CD4-positive, alpha-beta memory T cell (primary cell): ENCODE measurements at regions not wholly inside any gene's neighbourhood (a gene's known extent, or its start where the extent isn't known, plus 50 kb on each side); places are given as distances from the start of the nearest gene placed in this dataset.

Experiments
- CTCF ChIA-PET: fragments of 350-600 bp; sonication (Branson Sonifier 250); formaldehyde crosslinking; loops from one replicate; lab custom pipeline; 2021; ENCODE audit warnings: inconsistent platforms; ENCODE audit not compliant: partially characterized antibody; lab: Charles Lee
- POLR2A ChIA-PET: fragments of 350-600 bp; sonication (Branson Sonifier 250); formaldehyde crosslinking; loops from one replicate; lab custom pipeline; 2021; ENCODE audit not compliant: partially characterized antibody; lab: Charles Lee
- DNase-seq, 5 donors: peaks; one replicate each; pipeline versions ENCODE4 v3.0.0 to v3.0.0-alpha.2; 2020 to 2022; ENCODE audit warnings: mixed read lengths in 1 of 5
- H3K27ac ChIP-seq: one replicate; pipeline ENCODE4 v1.7.0; 2013; ENCODE audit warnings: low read depth, low read length
- H3K27me3 ChIP-seq: 2 replicates; pipeline ENCODE4 v1.7.0; 2013; ENCODE audit warnings: mild to moderate bottlenecking, low read length, moderate library complexity; ENCODE audit not compliant: insufficient read depth
- H3K36me3 ChIP-seq: 2 replicates; pipeline ENCODE4 v1.7.0; 2013; ENCODE audit warnings: mild to moderate bottlenecking, low read length, moderate library complexity; ENCODE audit not compliant: insufficient read depth
- H3K4me1 ChIP-seq: 2 replicates; pipeline ENCODE4 v1.7.0; 2013; ENCODE audit warnings: mild to moderate bottlenecking, low read length, moderate library complexity; ENCODE audit not compliant: insufficient read depth
- H3K4me3 ChIP-seq, 2 donors: one replicate each; pipeline ENCODE4 v1.7.0; 2013; ENCODE audit warnings: low read length in 2 of 2, mild to moderate bottlenecking in 1 of 2
- H3K9me3 ChIP-seq, 2 donors: one replicate each; pipeline ENCODE4 v1.7.0; 2013; ENCODE audit warnings: low read length in 2 of 2, control low read depth in 1 of 2; ENCODE audit not compliant: control insufficient read depth in 1 of 2
- H3K27ac Mint-ChIP-seq, 7 donors: one replicate each; pipeline ENCODE4 v1.8.0; 2020 to 2021; ENCODE audit warnings: mixed read lengths in 7 of 7, mild to moderate bottlenecking in 6 of 7, inconsistent platforms in 3 of 7, moderate library complexity in 3 of 7
- H3K27me3 Mint-ChIP-seq, 2 donors: one replicate each; pipeline ENCODE4 v1.8.0; 2020 to 2021; ENCODE audit warnings: mixed read lengths in 2 of 2
- H3K36me3 Mint-ChIP-seq, 2 donors: one replicate each; pipeline ENCODE4 v1.8.0; 2020 to 2021; ENCODE audit warnings: mixed read lengths in 2 of 2, inconsistent platforms in 1 of 2, mild to moderate bottlenecking in 1 of 2
- H3K4me1 Mint-ChIP-seq, 4 donors: one replicate each; pipeline ENCODE4 v1.8.0; 2020 to 2021; ENCODE audit warnings: mixed read lengths in 4 of 4, mild to moderate bottlenecking in 1 of 4
- H3K4me3 Mint-ChIP-seq, 8 donors: one replicate each; pipeline ENCODE4 v1.8.0; 2020 to 2021; ENCODE audit warnings: mixed read lengths in 8 of 8, mild to moderate bottlenecking in 7 of 8, moderate library complexity in 6 of 8, inconsistent platforms in 3 of 8
- H3K9me3 Mint-ChIP-seq, 8 donors: one replicate each; pipeline ENCODE4 v1.8.0; 2020 to 2021; ENCODE audit warnings: mixed read lengths in 8 of 8, mild to moderate bottlenecking in 5 of 8, inconsistent platforms in 3 of 8, moderate library complexity in 1 of 8
- intact Hi-C: fragments of 100-400 bp; cut with micrococcal nuclease; formaldehyde crosslinking; loops from one replicate; pipeline ENCODE4 v1.15.1; 2023

GRCh38 chr6:51350308-51350904, 531.7 kb downstream of the TFAP2B start:
- Mint-ChIP-seq H3K4me3 (no peak overlapping the region), H3K4me1 (no peaks in the 10 kb centered on the region), H3K36me3 (no peaks in the 10 kb centered on the region), H3K27me3 (no peaks in the 10 kb centered on the region), H3K9me3 (peaks cover 0 to 13% (median 5%) of the 10 kb centered on the region in 8 donors), H3K27ac (no peak overlapping the region)
- ChIA-PET CTCF (no interaction called here), POLR2A (no interaction called here)
- no peaks in the 10 kb centered on the region for H3K36me3 ChIP-seq
- intact Hi-C loops = no loop called here
- H3K27ac ChIP-seq = no peak overlapping the region
- no peak overlapping the region for H3K4me3 ChIP-seq
- H3K9me3 ChIP-seq = peaks cover 0 to 5% of the 10 kb centered on the region in 2 donors
- no peak for DNase-seq
- no peaks in the 10 kb centered on the region for H3K27me3 ChIP-seq
- H3K4me1 ChIP-seq = no peaks in the 10 kb centered on the region

DNA sequence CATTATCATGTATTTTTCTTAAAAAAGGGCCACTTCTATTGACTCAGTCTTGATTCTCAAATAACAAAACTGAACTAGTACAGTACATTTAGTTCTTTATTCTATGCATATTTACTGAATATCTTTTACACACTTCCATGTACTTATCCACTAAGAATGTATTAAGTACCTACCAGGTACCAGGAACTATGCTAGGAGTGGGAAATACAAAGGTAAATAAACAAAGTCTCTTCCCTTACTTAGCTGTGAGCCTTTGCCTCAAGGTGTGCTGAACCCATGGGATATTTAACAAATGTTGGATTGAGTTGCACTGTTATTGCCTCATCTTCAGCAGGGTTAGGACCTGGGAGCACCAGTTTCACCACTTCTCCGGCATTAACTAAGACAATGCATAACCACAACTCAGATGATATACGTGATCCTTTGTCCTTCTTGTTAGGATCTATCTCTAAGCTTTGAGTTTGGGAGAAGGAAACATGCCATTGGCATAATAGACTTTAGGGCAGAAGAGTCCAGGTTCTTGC, 533.9 kb downstream of the TFAP2B start:
- no peaks in the 10 kb centered on the region for H3K36me3 Mint-ChIP-seq
- no peak overlapping the region for H3K4me3 Mint-ChIP-seq
- no peak overlapping the region for H3K4me3 ChIP-seq
- POLR2A ChIA-PET = no interaction called here
- H3K9me3 Mint-ChIP-seq = peaks cover 0 to 10% (median 5%) of the 10 kb centered on the region in 8 donors
- H3K27me3 ChIP-seq = no peaks in the 10 kb centered on the region
- no peak overlapping the region for H3K27ac ChIP-seq
- H3K27ac Mint-ChIP-seq = no peak overlapping the region
- no peaks in the 10 kb centered on the region for H3K4me1 ChIP-seq
- H3K36me3 ChIP-seq = no peaks in the 10 kb centered on the region
- H3K27me3 Mint-ChIP-seq = no peaks in the 10 kb centered on the region
- no peaks in the 10 kb centered on the region for H3K4me1 Mint-ChIP-seq
- CTCF ChIA-PET = no interaction called here
- intact Hi-C loops = no loop called here
- no peak for DNase-seq
- peaks cover 0 to 5% of the 10 kb centered on the region in 2 donors for H3K9me3 ChIP-seq

DNA sequence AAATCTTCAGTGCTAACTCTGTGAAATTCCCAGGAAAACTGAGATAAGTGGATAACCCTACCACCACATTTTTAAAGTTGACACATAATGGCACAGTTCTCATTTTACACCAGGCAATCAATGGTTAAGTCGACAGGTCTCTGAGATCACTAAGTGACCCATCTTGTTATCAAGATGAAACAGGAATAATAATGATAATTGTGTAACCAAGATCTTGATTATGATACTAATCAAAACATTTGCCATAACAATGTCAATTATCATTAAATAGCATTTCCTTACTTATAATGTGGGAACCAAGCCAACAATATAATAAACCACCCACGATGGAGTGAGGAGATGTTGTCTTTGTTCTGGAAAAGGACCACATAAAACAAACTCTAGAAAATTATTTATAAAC, 541.6 kb downstream of the TFAP2B start:
- H3K27ac Mint-ChIP-seq = no peak overlapping the region

DNA sequence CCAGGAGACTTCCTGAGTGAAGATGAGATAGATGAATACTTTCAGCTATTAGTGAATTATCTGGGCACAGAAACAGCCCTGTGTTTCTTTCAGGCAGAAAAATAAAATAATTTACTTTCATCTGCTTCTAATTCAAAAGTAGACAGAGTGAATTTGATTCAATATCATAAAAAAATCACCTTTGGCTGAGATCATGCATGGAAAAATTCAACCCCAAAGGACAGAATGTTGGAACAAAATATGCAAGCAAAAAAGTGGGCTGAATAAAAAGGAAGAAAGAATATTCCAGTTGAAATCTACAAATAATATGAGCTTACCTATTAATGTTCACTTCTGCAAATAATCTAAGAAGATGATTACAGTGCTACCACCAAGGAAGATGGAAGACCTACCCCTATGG, 546.9 kb downstream of the TFAP2B start:
- Mint-ChIP-seq H3K4me3 (no peak overlapping the region), H3K27ac (no peak overlapping the region), H3K9me3 (peaks cover 0 to 4% (median 0%) of the 10 kb centered on the region in 8 donors), H3K36me3 (no peaks in the 10 kb centered on the region), H3K4me1 (no peaks in the 10 kb centered on the region), H3K27me3 (no peaks in the 10 kb centered on the region)
- no peak overlapping the region for H3K27ac ChIP-seq
- DNase-seq = no peak
- no peaks in the 10 kb centered on the region for H3K9me3 ChIP-seq
- no peaks in the 10 kb centered on the region for H3K27me3 ChIP-seq
- no peak overlapping the region for H3K4me3 ChIP-seq
- ChIA-PET POLR2A (no interaction called here), CTCF (no interaction called here)
- intact Hi-C loops = no loop called here
- no peaks in the 10 kb centered on the region for H3K4me1 ChIP-seq
- no peaks in the 10 kb centered on the region for H3K36me3 ChIP-seq

More for the DNA sequence above, 541.6 kb downstream of the TFAP2B start:
- POLR2A ChIA-PET = no interaction called here
- H3K27ac ChIP-seq = no peak overlapping the region
- Mint-ChIP-seq H3K4me3 (no peak overlapping the region), H3K36me3 (no peaks in the 10 kb centered on the region), H3K4me1 (no peaks in the 10 kb centered on the region), H3K9me3 (peaks cover 0 to 11% (median 4%) of the 10 kb centered on the region in 8 donors), H3K27me3 (no peaks in the 10 kb centered on the region)
- CTCF ChIA-PET = no interaction called here
- no peaks in the 10 kb centered on the region for H3K27me3 ChIP-seq
- H3K4me3 ChIP-seq = no peak overlapping the region
- no peaks in the 10 kb centered on the region for H3K4me1 ChIP-seq
- no peak for DNase-seq
- no peaks in the 10 kb centered on the region for H3K36me3 ChIP-seq
- H3K9me3 ChIP-seq = no peaks in the 10 kb centered on the region
- intact Hi-C loops = no loop called here

- intact Hi-C loops = no loop called here
- Mint-ChIP-seq H3K27me3 (no peaks in the 10 kb centered on the region), H3K27ac (no peak overlapping the region)
Measured at GRCh38 chr6:51369485-51369884, 550.8 kb downstream of the TFAP2B start.

GRCh38 chr6:51382847-51383246, 564.2 kb downstream of the TFAP2B start:
- H3K9me3 ChIP-seq = no peaks in the 10 kb centered on the region
- Mint-ChIP-seq H3K27me3 (no peaks in the 10 kb centered on the region), H3K36me3 (no peaks in the 10 kb centered on the region), H3K4me3 (no peak overlapping the region), H3K9me3 (peaks cover 3 to 14% (median 5%) of the 10 kb centered on the region in 8 donors), H3K27ac (no peak overlapping the region), H3K4me1 (no peaks in the 10 kb centered on the region)
- intact Hi-C loops = no loop called here
- no peaks in the 10 kb centered on the region for H3K36me3 ChIP-seq
- ChIA-PET POLR2A (no interaction called here), CTCF (no interaction called here)
- DNase-seq = no peak
- H3K4me1 ChIP-seq = no peaks in the 10 kb centered on the region
- no peak overlapping the region for H3K27ac ChIP-seq
- H3K4me3 ChIP-seq = no peak overlapping the region
- H3K27me3 ChIP-seq = no peaks in the 10 kb centered on the region

More at GRCh38 chr6:51369485-51369884, 550.8 kb downstream of the TFAP2B start:
- H3K4me3 ChIP-seq = no peak overlapping the region
- H3K27me3 ChIP-seq = no peaks in the 10 kb centered on the region
- no peaks in the 10 kb centered on the region for H3K4me1 ChIP-seq
- H3K36me3 ChIP-seq = no peaks in the 10 kb centered on the region
- CTCF ChIA-PET = no interaction called here
- no peak overlapping the region for H3K4me3 Mint-ChIP-seq
- H3K36me3 Mint-ChIP-seq = no peaks in the 10 kb centered on the region
- DNase-seq = no peak
- H3K4me1 Mint-ChIP-seq = no peaks in the 10 kb centered on the region
- H3K9me3 Mint-ChIP-seq = peaks cover 0 to 3% (median 0%) of the 10 kb centered on the region in 8 donors
- no peaks in the 10 kb centered on the region for H3K9me3 ChIP-seq
- H3K27ac ChIP-seq = no peak overlapping the region
- POLR2A ChIA-PET = no interaction called here

GRCh38 chr6:51384736-51385135, 566.1 kb downstream of the TFAP2B start:
- Mint-ChIP-seq H3K27me3 (no peaks in the 10 kb centered on the region), H3K36me3 (no peaks in the 10 kb centered on the region), H3K4me1 (no peaks in the 10 kb centered on the region), H3K27ac (no peak overlapping the region), H3K9me3 (peaks cover 3 to 14% (median 6%) of the 10 kb centered on the region in 8 donors), H3K4me3 (no peak overlapping the region)
- H3K9me3 ChIP-seq = no peaks in the 10 kb centered on the region
- ChIA-PET CTCF (interaction anchor here (1.3 kb wide), 1 partner anchor 13 kb away, joined by 4 read pairs; no protein-coding TSS in a partner anchor), POLR2A (no interaction called here)
- no peaks in the 10 kb centered on the region for H3K27me3 ChIP-seq
- H3K36me3 ChIP-seq = no peaks in the 10 kb centered on the region
- DNase-seq = no peak
- H3K27ac ChIP-seq = no peak overlapping the region
- no peaks in the 10 kb centered on the region for H3K4me1 ChIP-seq
- no peak overlapping the region for H3K4me3 ChIP-seq
- intact Hi-C loops = no loop called here
